Activated CD4-positive, alpha-beta memory T cell treated with anti-CD3 and anti-CD28 coated beads, Interleukin-2, amount 10 ng/mL, durations not matched to agents 7 days and 5 days (primary cell): ENCODE measurements at regions not wholly inside any gene's neighbourhood (a gene's known extent, or its start where the extent isn't known, plus 50 kb on each side); places are given as distances from the start of the nearest gene placed in this dataset.

Experiments
- CTCF ChIA-PET: fragments of 350-600 bp; sonication (Branson Sonifier 250); formaldehyde crosslinking; loops from one replicate; lab custom pipeline; 2021; ENCODE audit warnings: antibody characterized with exemption, inconsistent platforms; lab: Charles Lee
- POLR2A ChIA-PET: fragments of 350-600 bp; sonication (Branson Sonifier 250); formaldehyde crosslinking; loops from one replicate; lab custom pipeline; 2021; ENCODE audit warnings: antibody characterized with exemption; lab: Charles Lee
- DNase-seq: peaks from one replicate; pipeline ENCODE4 v3.0.0-alpha.2; 2020
- H3K27ac Mint-ChIP-seq: one replicate; pipeline ENCODE4 v1.8.0; 2021; ENCODE audit warnings: mild to moderate bottlenecking, mixed read lengths
- H3K27me3 Mint-ChIP-seq: one replicate; pipeline ENCODE4 v1.8.0; 2021; ENCODE audit warnings: mixed read lengths
- H3K36me3 Mint-ChIP-seq: one replicate; pipeline ENCODE4 v1.8.0; 2021; ENCODE audit warnings: low read depth, mixed read lengths
- H3K4me1 Mint-ChIP-seq: one replicate; pipeline ENCODE4 v1.8.0; 2021; ENCODE audit warnings: mixed read lengths
- H3K4me3 Mint-ChIP-seq: one replicate; pipeline ENCODE4 v1.8.0; 2021; ENCODE audit warnings: mild to moderate bottlenecking, mixed read lengths
- H3K9me3 Mint-ChIP-seq: one replicate; pipeline ENCODE4 v1.8.0; 2021; ENCODE audit warnings: mixed read lengths

DNA sequence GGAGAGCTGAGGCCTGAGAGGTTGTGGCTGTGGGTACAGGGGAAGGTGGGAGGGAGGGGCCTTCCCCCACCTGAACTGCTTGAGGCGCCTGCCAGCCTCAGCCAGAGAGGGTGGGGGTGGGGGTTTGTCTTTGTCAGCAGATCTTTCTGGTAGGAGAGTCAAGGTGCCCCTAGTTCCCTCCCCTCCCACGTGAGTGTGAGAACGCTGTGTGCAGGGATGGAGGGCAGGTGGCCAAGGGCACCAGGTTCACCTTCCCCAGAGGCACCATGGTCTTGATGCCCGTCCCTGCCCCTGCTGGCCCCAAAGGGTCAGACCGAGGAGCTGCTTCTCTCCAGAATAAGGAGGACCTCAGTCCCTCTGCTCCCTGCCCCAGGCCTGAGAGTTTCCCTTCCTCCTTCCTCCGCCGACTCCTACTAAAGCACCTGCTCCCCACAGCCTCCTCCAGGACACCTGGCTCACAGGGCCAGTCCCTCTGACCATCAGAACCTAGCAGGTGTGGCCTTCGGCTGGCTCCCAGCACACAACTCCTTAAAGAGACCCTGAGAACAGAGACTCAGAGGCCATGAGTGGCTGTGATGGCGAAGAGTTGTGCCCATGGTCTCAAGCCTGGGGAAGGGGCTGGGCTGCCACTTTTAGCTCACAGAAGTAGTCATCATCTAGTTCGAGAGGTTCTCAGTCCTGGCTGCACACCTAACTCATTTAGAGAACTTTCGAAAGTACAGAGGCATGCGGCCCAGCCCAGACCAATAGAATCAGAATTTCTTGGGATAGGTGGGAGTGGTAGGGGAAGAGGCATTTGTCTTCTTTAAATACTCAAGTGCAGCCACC lies 113.2 kb upstream of the LHX1 start:
- no peaks in the 10 kb centered on the region for H3K4me1 Mint-ChIP-seq
- ChIA-PET POLR2A (no interaction called here), CTCF (interaction anchor here (1.4 kb wide), 1 partner anchor 17 kb away, joined by 3 read pairs; no protein-coding TSS in a partner anchor)
- no peaks in the 10 kb centered on the region for H3K36me3 Mint-ChIP-seq
- H3K4me3 Mint-ChIP-seq: no peak overlapping the region
- no peak for DNase-seq
- no peak overlapping the region for H3K27ac Mint-ChIP-seq
- peaks cover 38% of the 10 kb centered on the region for H3K27me3 Mint-ChIP-seq
- no peaks in the 10 kb centered on the region for H3K9me3 Mint-ChIP-seq

DNA sequence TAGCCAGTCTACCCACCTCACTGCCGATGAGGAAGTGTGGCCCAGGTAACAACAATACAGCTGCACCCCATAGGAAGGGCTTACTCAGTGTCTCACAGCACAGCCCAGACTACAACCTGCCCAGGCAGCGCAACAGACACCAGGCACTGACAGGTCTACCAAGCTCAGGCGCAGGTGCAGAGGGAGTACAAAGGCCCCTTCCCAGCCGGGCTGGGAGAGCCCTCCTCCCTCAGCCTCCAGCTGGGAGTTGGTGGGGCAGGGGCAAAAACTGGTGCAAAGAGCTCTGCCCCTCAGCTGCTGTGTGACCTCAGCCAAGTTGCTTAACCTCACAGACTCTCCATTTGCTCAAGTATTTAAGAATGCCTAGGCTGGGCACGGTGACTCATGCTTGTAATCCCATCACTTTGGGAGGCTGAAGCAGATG lies 112.6 kb upstream of the LHX1 start:
- no peak overlapping the region for H3K27ac Mint-ChIP-seq
- DNase-seq: no peak
- peaks cover 38% of the 10 kb centered on the region for H3K27me3 Mint-ChIP-seq
- no peaks in the 10 kb centered on the region for H3K4me1 Mint-ChIP-seq
- ChIA-PET POLR2A (no interaction called here), CTCF (interaction anchor here (1.4 kb wide), 1 partner anchor 18 kb away, joined by 3 read pairs; no protein-coding TSS in a partner anchor)
- H3K36me3 Mint-ChIP-seq: no peaks in the 10 kb centered on the region
- H3K9me3 Mint-ChIP-seq: no peaks in the 10 kb centered on the region
- H3K4me3 Mint-ChIP-seq: no peak overlapping the region

DNA sequence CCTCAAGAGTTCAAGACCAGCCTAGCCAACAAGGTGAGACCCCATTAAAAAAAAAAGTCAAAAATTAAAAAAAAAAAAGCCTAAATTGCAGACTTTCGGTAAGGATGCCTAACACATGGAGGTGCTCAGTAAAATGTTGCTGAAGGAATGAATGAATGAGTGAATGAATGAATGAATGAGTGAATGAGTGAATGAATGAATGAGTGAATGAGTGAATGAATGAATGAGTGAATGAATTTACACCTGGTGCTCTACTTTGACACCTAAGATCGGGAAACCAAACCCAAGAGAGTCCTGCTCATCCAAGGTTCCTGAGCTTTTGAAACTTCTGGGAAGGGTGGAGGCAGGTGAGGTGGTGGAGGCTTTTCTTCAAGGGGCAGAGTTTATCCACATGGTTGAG lies 112.2 kb upstream of the LHX1 start:
- no peaks in the 10 kb centered on the region for H3K9me3 Mint-ChIP-seq
- no peak overlapping the region for H3K27ac Mint-ChIP-seq
- ChIA-PET POLR2A (no interaction called here), CTCF (interaction anchor here (1.4 kb wide), 1 partner anchor 18 kb away, joined by 3 read pairs; no protein-coding TSS in a partner anchor)
- DNase-seq: no peak
- no peak overlapping the region for H3K4me3 Mint-ChIP-seq
- H3K4me1 Mint-ChIP-seq: no peaks in the 10 kb centered on the region
- H3K27me3 Mint-ChIP-seq: peaks cover 38% of the 10 kb centered on the region
- no peaks in the 10 kb centered on the region for H3K36me3 Mint-ChIP-seq

GRCh38 chr17:36825521-36825920 lies 111.8 kb upstream of the LHX1 start:
- POLR2A ChIA-PET: no interaction called here
- Mint-ChIP-seq H3K27me3 (peaks cover 38% of the 10 kb centered on the region), H3K4me3 (no peak overlapping the region), H3K9me3 (no peaks in the 10 kb centered on the region), H3K27ac (no peak overlapping the region), H3K36me3 (no peaks in the 10 kb centered on the region), H3K4me1 (no peaks in the 10 kb centered on the region)
- CTCF ChIA-PET: no interaction called here
- DNase-seq: no peak

GRCh38 chr17:36825951-36826350 lies 111.3 kb upstream of the LHX1 start:
- ChIA-PET CTCF (interaction anchor here (0.6 kb wide), 1 partner anchor 385 kb away, joined by 3 read pairs; no protein-coding TSS in a partner anchor), POLR2A (no interaction called here)
- no peaks in the 10 kb centered on the region for H3K4me1 Mint-ChIP-seq
- H3K9me3 Mint-ChIP-seq: no peaks in the 10 kb centered on the region
- H3K27me3 Mint-ChIP-seq: peaks cover 37% of the 10 kb centered on the region
- H3K36me3 Mint-ChIP-seq: no peaks in the 10 kb centered on the region
- no peak overlapping the region for H3K27ac Mint-ChIP-seq
- H3K4me3 Mint-ChIP-seq: no peak overlapping the region
- DNase-seq: no peak

DNA sequence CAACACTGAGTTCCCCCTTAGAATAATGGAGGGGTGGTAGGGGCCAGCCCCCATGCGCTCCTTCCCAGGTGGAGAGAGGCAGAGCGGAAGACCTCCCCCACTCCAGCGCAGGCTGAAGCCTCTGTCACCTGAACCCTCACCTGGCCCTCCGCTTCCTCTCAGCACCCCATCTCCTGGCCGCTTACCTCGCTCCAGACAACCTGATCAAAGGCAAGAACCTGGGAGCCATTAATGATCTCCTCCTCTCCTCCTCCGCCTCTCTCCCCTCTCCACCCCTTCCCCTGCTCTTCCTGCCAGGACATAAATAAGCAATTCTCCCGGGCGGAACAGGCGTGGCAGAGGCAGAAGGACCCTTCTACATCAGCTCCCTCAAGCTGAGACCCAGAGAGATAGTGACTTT lies 110.2 kb upstream of the LHX1 start:
- Mint-ChIP-seq H3K4me3 (no peak overlapping the region), H3K27ac (no peak overlapping the region), H3K27me3 (peaks cover 33% of the 10 kb centered on the region), H3K4me1 (no peaks in the 10 kb centered on the region), H3K9me3 (no peaks in the 10 kb centered on the region), H3K36me3 (no peaks in the 10 kb centered on the region)
- CTCF ChIA-PET: interaction anchor here (0.6 kb wide), 1 partner anchor 190 kb away, joined by 3 read pairs; no protein-coding TSS in a partner anchor
- DNase-seq: no peak
- POLR2A ChIA-PET: no interaction called here

GRCh38 chr17:36829676-36830075 lies 107.6 kb upstream of the LHX1 start:
- Mint-ChIP-seq H3K36me3 (no peaks in the 10 kb centered on the region), H3K27me3 (peaks cover 22% of the 10 kb centered on the region), H3K4me3 (no peak overlapping the region), H3K4me1 (no peaks in the 10 kb centered on the region), H3K27ac (no peak overlapping the region), H3K9me3 (no peaks in the 10 kb centered on the region)
- CTCF ChIA-PET: no interaction called here
- DNase-seq: no peak
- POLR2A ChIA-PET: no interaction called here

- POLR2A ChIA-PET: no interaction called here
- CTCF ChIA-PET: no interaction called here
- Mint-ChIP-seq H3K9me3 (no peaks in the 10 kb centered on the region), H3K4me1 (no peaks in the 10 kb centered on the region), H3K36me3 (no peaks in the 10 kb centered on the region), H3K4me3 (no peak overlapping the region), H3K27me3 (peaks cover 7% of the 10 kb centered on the region), H3K27ac (no peak overlapping the region)
- DNase-seq: no peak
These were observed 104.0 kb upstream of the LHX1 start for GRCh38 chr17:36833279-36833678.

DNA sequence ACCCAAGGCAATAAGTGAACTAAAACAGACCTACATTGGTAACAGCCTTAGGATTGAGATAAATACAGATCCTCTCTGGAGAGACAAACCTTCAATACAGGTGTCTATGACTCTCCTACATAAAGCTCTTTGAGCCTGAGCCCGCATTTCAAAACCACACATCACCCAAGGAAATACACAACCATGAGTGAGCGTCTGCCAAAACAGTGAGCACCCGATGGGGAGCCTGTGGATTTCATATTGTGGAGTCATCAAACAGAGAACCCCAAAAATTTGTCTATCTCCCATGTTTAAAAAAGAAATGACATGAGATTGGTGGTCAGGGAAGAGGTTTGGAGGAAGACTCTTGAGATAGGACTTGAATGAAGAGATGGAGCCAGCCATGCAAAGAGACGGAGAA lies 102.2 kb upstream of the LHX1 start:
- H3K9me3 Mint-ChIP-seq: no peaks in the 10 kb centered on the region
- CTCF ChIA-PET: no interaction called here
- H3K27me3 Mint-ChIP-seq: peaks cover 7% of the 10 kb centered on the region
- no peak overlapping the region for H3K4me3 Mint-ChIP-seq
- H3K27ac Mint-ChIP-seq: no peak overlapping the region
- DNase-seq: no peak
- POLR2A ChIA-PET: interaction anchor here (0.6 kb wide), 1 partner anchor 19 kb away, joined by 3 read pairs; no protein-coding TSS in a partner anchor
- H3K36me3 Mint-ChIP-seq: no peaks in the 10 kb centered on the region
- no peaks in the 10 kb centered on the region for H3K4me1 Mint-ChIP-seq

DNA sequence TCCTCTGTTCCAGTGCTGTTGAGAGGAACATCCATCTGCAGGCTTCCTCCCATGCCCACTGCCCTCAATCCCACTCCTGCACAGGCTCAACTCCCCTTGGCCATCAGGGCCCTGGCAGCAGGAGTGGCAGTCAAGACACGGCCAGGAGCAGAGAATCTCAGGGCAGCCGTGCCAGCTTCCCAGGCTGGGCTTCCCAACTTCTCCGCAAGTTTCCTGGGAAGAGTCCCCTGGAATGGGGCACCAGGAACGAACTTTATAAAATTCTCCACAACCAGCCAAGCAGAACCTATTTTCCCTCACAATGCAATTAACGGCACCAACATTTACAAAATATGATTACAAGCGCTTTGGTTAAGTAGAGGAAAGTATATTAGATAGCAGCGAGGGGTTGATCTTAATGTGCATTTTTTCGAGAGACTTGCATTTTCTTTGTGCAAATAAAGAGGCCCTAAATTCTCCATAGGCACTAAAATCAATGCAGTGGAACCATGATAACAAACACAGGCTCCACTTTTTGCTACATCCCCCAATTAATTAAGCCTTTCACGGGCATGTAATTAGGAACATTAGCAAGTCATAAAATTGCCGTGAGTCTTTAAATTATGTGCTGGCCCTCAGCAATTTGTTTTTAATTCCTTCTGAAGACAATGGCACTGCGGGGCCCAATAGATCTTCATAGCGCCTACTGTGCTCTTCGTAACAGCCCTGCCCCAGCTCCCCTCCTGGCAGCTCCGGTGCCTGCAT lies 99.9 kb upstream of the LHX1 start:
- no peaks in the 10 kb centered on the region for H3K36me3 Mint-ChIP-seq
- no peaks in the 10 kb centered on the region for H3K9me3 Mint-ChIP-seq
- no peak overlapping the region for H3K4me3 Mint-ChIP-seq
- ChIA-PET POLR2A (no interaction called here), CTCF (no interaction called here)
- no peak for DNase-seq
- no peak overlapping the region for H3K27ac Mint-ChIP-seq
- peaks cover 7% of the 10 kb centered on the region for H3K27me3 Mint-ChIP-seq
- no peaks in the 10 kb centered on the region for H3K4me1 Mint-ChIP-seq

- Mint-ChIP-seq H3K4me1 (no peaks in the 10 kb centered on the region), H3K4me3 (no peak overlapping the region), H3K36me3 (no peaks in the 10 kb centered on the region), H3K9me3 (no peaks in the 10 kb centered on the region), H3K27me3 (peaks cover 7% of the 10 kb centered on the region), H3K27ac (no peak overlapping the region)
- DNase-seq: no peak
- CTCF ChIA-PET: no interaction called here
- POLR2A ChIA-PET: no interaction called here
These were observed 99.4 kb upstream of the LHX1 start for GRCh38 chr17:36837939-36838272.

DNA sequence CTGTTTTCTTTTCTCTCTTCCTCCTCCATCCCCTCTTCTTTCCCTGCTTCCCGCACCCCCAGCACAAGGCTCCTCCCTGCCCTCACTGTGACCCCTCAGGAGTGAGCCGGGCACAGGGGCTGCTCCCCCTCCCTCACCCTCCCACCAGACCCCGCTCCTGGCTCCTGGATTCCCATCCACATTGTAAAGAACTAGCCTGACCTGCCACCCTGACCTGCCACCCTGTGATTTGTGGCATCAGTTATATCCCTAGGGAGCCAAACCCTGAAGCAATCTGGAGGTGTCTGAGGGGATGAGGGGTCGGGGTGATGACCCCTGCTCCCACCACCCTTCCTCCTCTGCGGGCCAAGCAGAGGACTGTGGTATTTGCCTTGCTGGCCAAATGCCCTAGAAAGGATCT lies 98.0 kb upstream of the LHX1 start:
- no peaks in the 10 kb centered on the region for H3K4me1 Mint-ChIP-seq
- CTCF ChIA-PET: no interaction called here
- no peaks in the 10 kb centered on the region for H3K9me3 Mint-ChIP-seq
- peaks cover 13% of the 10 kb centered on the region for H3K27me3 Mint-ChIP-seq
- POLR2A ChIA-PET: no interaction called here
- no peak for DNase-seq
- no peak overlapping the region for H3K4me3 Mint-ChIP-seq
- no peak overlapping the region for H3K27ac Mint-ChIP-seq
- H3K36me3 Mint-ChIP-seq: no peaks in the 10 kb centered on the region

DNA sequence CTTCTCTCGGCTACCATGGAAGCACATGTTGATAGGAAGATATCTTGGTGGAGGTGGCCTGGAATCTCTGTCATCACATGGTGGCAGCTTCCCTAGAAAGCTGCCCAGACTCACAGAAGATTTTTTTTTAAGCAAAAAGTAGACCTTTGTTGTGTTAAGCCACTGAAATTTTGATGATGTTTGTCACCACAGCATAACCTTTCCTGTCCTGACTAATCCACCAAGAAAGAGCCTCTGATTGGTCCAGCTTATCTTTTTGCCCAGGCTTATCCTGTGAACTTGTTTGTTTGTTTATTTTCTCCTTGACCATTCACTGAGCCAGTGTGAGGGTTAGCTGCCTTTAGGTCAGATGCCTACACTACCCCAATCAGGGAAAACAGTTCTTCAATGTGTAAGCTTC lies 96.5 kb upstream of the LHX1 start:
- H3K36me3 Mint-ChIP-seq: no peaks in the 10 kb centered on the region
- H3K27me3 Mint-ChIP-seq: peaks cover 24% of the 10 kb centered on the region
- H3K4me3 Mint-ChIP-seq: no peak overlapping the region
- no peak overlapping the region for H3K27ac Mint-ChIP-seq
- ChIA-PET POLR2A (no interaction called here), CTCF (no interaction called here)
- no peaks in the 10 kb centered on the region for H3K9me3 Mint-ChIP-seq
- H3K4me1 Mint-ChIP-seq: no peaks in the 10 kb centered on the region
- DNase-seq: no peak
